ENCODE measurements at regions not wholly inside any gene's neighbourhood (a gene's known extent, or its start where the extent isn't known, plus 50 kb on each side); places are given as distances from the start of the nearest gene placed in this dataset.

- Mint-ChIP-seq H3K9me3 (no peaks in the 10 kb centered on the region), H3K4me3 (no peak overlapping the region), H3K27me3 (ENCODE audit: low read depth) (peaks cover 2% of the 10 kb centered on the region), H3K36me3 (ENCODE audit: low read depth) (no peaks in the 10 kb centered on the region), H3K4me1 (ENCODE audit: low read depth) (no peaks in the 10 kb centered on the region), H3K27ac (no peak overlapping the region)
- DNase-seq (ENCODE audit: low spot score), result no peak
These were observed 429.6 kb upstream of the DMAC1 start for GRCh38 chr9:8229226-8229625.

DNA sequence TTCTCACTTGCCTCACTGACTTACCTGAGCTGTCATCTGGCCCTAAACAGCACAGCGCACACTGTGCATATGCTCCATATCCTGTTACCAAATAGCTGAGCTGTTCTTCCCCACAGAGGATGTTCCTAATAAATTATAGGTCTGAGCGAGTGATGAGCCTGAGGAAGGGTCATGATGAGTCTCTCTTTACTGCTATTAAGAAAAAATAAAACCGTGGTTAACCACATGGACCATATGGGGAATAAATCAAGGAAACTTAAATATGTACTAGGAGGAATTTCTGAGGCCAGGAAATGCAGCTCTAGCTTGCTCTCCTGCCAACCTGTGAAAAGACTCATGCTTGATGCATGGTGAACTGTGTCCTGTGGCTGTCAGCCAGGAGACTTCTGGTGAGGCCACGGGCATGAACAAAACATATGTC, 424.8 kb upstream of the DMAC1 start:
- Mint-ChIP-seq H3K27me3 (ENCODE audit: low read depth) (no peaks in the 10 kb centered on the region), H3K9me3 (no peaks in the 10 kb centered on the region), H3K36me3 (ENCODE audit: low read depth) (no peaks in the 10 kb centered on the region), H3K27ac (no peak overlapping the region), H3K4me1 (ENCODE audit: low read depth) (no peaks in the 10 kb centered on the region), H3K4me3 (no peak overlapping the region)
- DNase-seq (ENCODE audit: low spot score), result no peak

DNA sequence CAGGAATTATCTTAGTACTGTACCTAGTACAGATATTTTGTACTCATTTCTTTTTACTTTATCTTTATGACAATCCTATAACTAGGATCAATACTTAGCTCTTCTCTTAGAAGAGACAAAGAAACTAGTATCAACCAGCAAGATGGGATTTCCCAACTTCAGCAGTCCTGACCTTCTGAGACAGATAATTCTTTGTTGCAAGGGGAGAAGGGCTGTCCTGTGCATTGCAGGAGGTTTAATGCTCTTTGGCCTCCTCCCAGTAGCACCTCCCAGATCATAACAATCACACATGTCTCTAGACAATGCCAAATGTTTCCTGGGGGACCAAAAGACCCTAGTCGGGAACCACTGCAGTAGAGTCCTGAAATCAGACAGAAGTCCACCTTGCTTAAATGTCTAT, 424.3 kb upstream of the DMAC1 start:
- H3K4me3 Mint-ChIP-seq, result no peak overlapping the region
- no peak overlapping the region for H3K27ac Mint-ChIP-seq
- H3K9me3 Mint-ChIP-seq, result no peaks in the 10 kb centered on the region
- DNase-seq (ENCODE audit: low spot score), result no peak
- H3K27me3 Mint-ChIP-seq (ENCODE audit: low read depth), result no peaks in the 10 kb centered on the region
- H3K4me1 Mint-ChIP-seq (ENCODE audit: low read depth), result no peaks in the 10 kb centered on the region
- no peaks in the 10 kb centered on the region for H3K36me3 Mint-ChIP-seq (ENCODE audit: low read depth)

- Mint-ChIP-seq H3K4me3 (no peak overlapping the region), H3K4me1 (ENCODE audit: low read depth) (no peaks in the 10 kb centered on the region), H3K27me3 (ENCODE audit: low read depth) (no peaks in the 10 kb centered on the region), H3K27ac (no peak overlapping the region), H3K9me3 (no peaks in the 10 kb centered on the region), H3K36me3 (ENCODE audit: low read depth) (no peaks in the 10 kb centered on the region)
- no peak for DNase-seq (ENCODE audit: low spot score)
These were observed 421.9 kb upstream of the DMAC1 start for GRCh38 chr9:8221462-8221861.

- Mint-ChIP-seq H3K27ac (no peak overlapping the region), H3K27me3 (ENCODE audit: low read depth) (no peaks in the 10 kb centered on the region), H3K36me3 (ENCODE audit: low read depth) (no peaks in the 10 kb centered on the region), H3K9me3 (no peaks in the 10 kb centered on the region), H3K4me3 (no peak overlapping the region), H3K4me1 (ENCODE audit: low read depth) (peaks cover 10% of the 10 kb centered on the region)
- no peak for DNase-seq (ENCODE audit: low spot score)
These were observed 408.9 kb upstream of the DMAC1 start for GRCh38 chr9:8208465-8208864.

GRCh38 chr9:8207596-8207995, 408.0 kb upstream of the DMAC1 start:
- Mint-ChIP-seq H3K4me1 (ENCODE audit: low read depth) (peaks cover 10% of the 10 kb centered on the region), H3K27me3 (ENCODE audit: low read depth) (no peaks in the 10 kb centered on the region), H3K27ac (no peak overlapping the region), H3K4me3 (no peak overlapping the region), H3K36me3 (ENCODE audit: low read depth) (no peaks in the 10 kb centered on the region), H3K9me3 (no peaks in the 10 kb centered on the region)
- no peak for DNase-seq (ENCODE audit: low spot score)

DNA sequence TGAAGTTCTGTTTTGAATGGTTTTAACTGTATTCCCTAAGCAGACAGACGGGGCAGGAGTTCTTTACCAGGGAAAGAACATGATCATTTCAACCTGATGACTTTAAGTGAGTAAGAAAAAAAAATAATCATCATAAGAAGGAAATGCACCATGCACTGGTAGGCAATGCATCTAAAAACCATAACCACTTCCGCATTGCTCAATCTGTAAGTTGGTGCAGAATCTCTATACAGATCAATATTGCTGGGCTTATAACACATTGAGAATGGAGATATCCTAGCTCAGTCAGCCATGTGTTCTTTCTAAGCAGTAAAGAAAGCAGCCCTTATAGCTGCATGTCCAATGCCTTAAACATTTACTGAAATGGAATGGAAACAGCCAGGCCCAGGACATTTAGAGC, 407.1 kb upstream of the DMAC1 start:
- no peak overlapping the region for H3K4me3 Mint-ChIP-seq
- H3K4me1 Mint-ChIP-seq (ENCODE audit: low read depth), result peaks cover 10% of the 10 kb centered on the region

GRCh38 chr9:8205576-8205975, 406.0 kb upstream of the DMAC1 start:
- Mint-ChIP-seq H3K9me3 (peaks cover 4% of the 10 kb centered on the region), H3K36me3 (ENCODE audit: low read depth) (no peaks in the 10 kb centered on the region), H3K27ac (no peak overlapping the region), H3K4me1 (ENCODE audit: low read depth) (peaks cover 10% of the 10 kb centered on the region), H3K4me3 (no peak overlapping the region), H3K27me3 (ENCODE audit: low read depth) (no peaks in the 10 kb centered on the region)
- DNase-seq (ENCODE audit: low spot score), result no peak

More for the DNA sequence above, 407.1 kb upstream of the DMAC1 start:
- Mint-ChIP-seq H3K36me3 (ENCODE audit: low read depth) (no peaks in the 10 kb centered on the region), H3K9me3 (peaks cover 2% of the 10 kb centered on the region), H3K27me3 (ENCODE audit: low read depth) (no peaks in the 10 kb centered on the region), H3K27ac (no peak overlapping the region)
- no peak for DNase-seq (ENCODE audit: low spot score)

DNA sequence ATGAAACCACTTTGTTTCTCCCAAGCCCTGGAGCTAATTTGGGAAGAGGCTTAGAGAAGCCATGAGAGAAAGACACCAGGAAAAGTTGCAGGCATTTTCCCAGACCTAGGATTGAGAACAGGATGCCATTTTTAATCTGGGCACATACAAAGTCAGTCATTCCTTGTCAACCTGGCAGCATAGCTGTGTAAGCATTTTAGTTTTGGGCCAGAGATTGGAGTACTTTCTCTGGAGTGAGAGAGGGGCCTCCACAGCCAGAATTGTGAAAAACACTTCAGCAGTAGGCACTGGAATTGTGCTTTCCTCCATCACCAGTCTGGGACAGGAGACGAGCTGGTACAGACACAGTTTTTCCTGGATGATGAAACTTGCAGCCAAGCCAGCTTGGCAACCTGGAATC, 390.3 kb upstream of the DMAC1 start:
- peaks cover 2% of the 10 kb centered on the region for H3K4me1 Mint-ChIP-seq (ENCODE audit: low read depth)
- no peaks in the 10 kb centered on the region for H3K27me3 Mint-ChIP-seq (ENCODE audit: low read depth)
- peaks cover 4% of the 10 kb centered on the region for H3K36me3 Mint-ChIP-seq (ENCODE audit: low read depth)
- no peak overlapping the region for H3K27ac Mint-ChIP-seq
- no peak for DNase-seq (ENCODE audit: low spot score)
- H3K9me3 Mint-ChIP-seq, result peaks cover 32% of the 10 kb centered on the region
- H3K4me3 Mint-ChIP-seq, result no peak overlapping the region

- peaks cover 4% of the 10 kb centered on the region for H3K36me3 Mint-ChIP-seq (ENCODE audit: low read depth)
- H3K4me1 Mint-ChIP-seq (ENCODE audit: low read depth), result peaks cover 2% of the 10 kb centered on the region
- no peaks in the 10 kb centered on the region for H3K27me3 Mint-ChIP-seq (ENCODE audit: low read depth)
- peaks cover 28% of the 10 kb centered on the region for H3K9me3 Mint-ChIP-seq
- DNase-seq (ENCODE audit: low spot score), result peak; percentile 64
- H3K4me3 Mint-ChIP-seq, result no peak overlapping the region
- no peak overlapping the region for H3K27ac Mint-ChIP-seq
These were observed 389.3 kb upstream of the DMAC1 start for GRCh38 chr9:8188723-8189407.

- no peak overlapping the region for H3K27ac Mint-ChIP-seq
- DNase-seq (ENCODE audit: low spot score), result peak; percentile 7
- H3K4me1 Mint-ChIP-seq (ENCODE audit: low read depth), result peaks cover 2% of the 10 kb centered on the region
- peaks cover 6% of the 10 kb centered on the region for H3K9me3 Mint-ChIP-seq
- H3K27me3 Mint-ChIP-seq (ENCODE audit: low read depth), result peaks cover 2% of the 10 kb centered on the region
- H3K36me3 Mint-ChIP-seq (ENCODE audit: low read depth), result peaks cover 2% of the 10 kb centered on the region
- no peak overlapping the region for H3K4me3 Mint-ChIP-seq
These were observed 387.0 kb upstream of the DMAC1 start for GRCh38 chr9:8186560-8186959.

- Mint-ChIP-seq H3K27ac (no peak overlapping the region), H3K4me3 (no peak overlapping the region), H3K36me3 (ENCODE audit: low read depth) (no peaks in the 10 kb centered on the region), H3K9me3 (no peaks in the 10 kb centered on the region), H3K27me3 (ENCODE audit: low read depth) (peaks cover 2% of the 10 kb centered on the region), H3K4me1 (ENCODE audit: low read depth) (peaks cover 2% of the 10 kb centered on the region)
- no peak for DNase-seq (ENCODE audit: low spot score)
These were observed 384.0 kb upstream of the DMAC1 start for GRCh38 chr9:8183618-8184017.

- Mint-ChIP-seq H3K4me3 (no peak overlapping the region), H3K4me1 (ENCODE audit: low read depth) (no peaks in the 10 kb centered on the region), H3K27ac (no peak overlapping the region), H3K36me3 (ENCODE audit: low read depth) (no peaks in the 10 kb centered on the region), H3K27me3 (ENCODE audit: low read depth) (peaks cover 5% of the 10 kb centered on the region), H3K9me3 (no peaks in the 10 kb centered on the region)
- DNase-seq (ENCODE audit: low spot score), result no peak
These were observed 379.9 kb upstream of the DMAC1 start for GRCh38 chr9:8179381-8180053.

GRCh38 chr9:8172000-8172399, 372.4 kb upstream of the DMAC1 start:
- Mint-ChIP-seq H3K27ac (no peak overlapping the region), H3K36me3 (ENCODE audit: low read depth) (no peaks in the 10 kb centered on the region), H3K4me1 (ENCODE audit: low read depth) (no peaks in the 10 kb centered on the region), H3K4me3 (no peak overlapping the region), H3K9me3 (no peaks in the 10 kb centered on the region), H3K27me3 (ENCODE audit: low read depth) (peaks cover 8% of the 10 kb centered on the region)
- no peak for DNase-seq (ENCODE audit: low spot score)

Measured in T-helper 2 cell treated with Interferon-gamma antibody and Interleukin-4, amounts not matched to agents 5 μg/mL and 100 μg/mL, for 36 hours (primary cell).